Stimulated activated CD4-positive, alpha-beta T cell treated with anti-CD3 and anti-CD28 coated beads, Interleukin-2, amount 100 ng/mL, for 24 hours (primary cell): ENCODE measurements at regions not wholly inside any gene's neighbourhood (a gene's known extent, or its start where the extent isn't known, plus 50 kb on each side); places are given as distances from the start of the nearest gene placed in this dataset.
"Not testable (repeated sequence)": the region's sequence is repeated elsewhere in the genome, so short reads cannot be mapped to it uniquely, and the experiment has no call there.

ENCODE experiments used
- DNase-seq, 2 donors: peaks; one replicate each; pipeline ENCODE4 v3.0.0-alpha.2; 2020

- DNase-seq, result no peak
Measured at GRCh38 chr16:9661336-9662017, 520.8 kb downstream of the GRIN2A start.

- DNase-seq, result no peak
Measured at GRCh38 chr16:9663588-9663987, 518.6 kb downstream of the GRIN2A start.

DNA sequence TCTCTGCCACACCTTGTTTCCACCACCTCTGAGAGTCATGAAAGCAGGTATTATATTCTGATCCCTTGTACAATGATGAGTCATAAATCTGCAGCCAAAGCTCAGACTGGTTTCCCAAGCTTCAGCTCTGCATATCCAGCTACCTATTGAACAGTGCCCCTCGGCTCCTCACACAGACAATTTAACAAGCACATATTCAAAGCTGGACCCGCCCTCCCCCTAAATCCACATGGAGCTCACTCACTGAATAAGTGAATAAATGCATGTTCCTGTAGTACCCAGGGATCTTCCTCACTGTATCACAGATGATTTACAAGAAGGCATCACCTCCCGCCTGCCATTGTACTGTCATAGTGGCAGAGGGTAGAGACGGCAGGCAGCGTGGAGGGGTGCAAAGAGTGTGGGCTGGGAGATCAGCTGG lies 516.4 kb downstream of the GRIN2A start:
- DNase-seq, result no peak

- no peak for DNase-seq
Measured at GRCh38 chr16:9666834-9667480, 515.3 kb downstream of the GRIN2A start.

DNA sequence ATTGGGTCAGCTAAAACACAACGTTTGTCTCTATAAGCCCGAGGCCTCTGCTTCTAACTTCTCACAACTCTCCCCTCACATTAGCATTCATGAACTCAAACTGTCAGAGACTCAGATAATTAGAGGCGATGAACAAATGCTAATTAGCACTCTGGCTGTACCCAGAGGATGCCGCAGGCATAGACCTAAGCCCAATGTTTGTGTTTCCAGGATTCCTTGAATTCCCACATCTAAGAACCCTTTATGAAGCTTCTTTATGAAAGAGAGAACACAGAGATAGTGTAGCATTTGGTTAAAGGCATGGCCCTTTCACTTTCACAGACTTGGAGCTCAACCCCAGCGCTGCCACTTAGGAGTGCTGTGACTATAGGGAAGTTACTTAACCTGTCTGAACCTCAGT lies 512.2 kb downstream of the GRIN2A start:
- DNase-seq, result no peak

DNA sequence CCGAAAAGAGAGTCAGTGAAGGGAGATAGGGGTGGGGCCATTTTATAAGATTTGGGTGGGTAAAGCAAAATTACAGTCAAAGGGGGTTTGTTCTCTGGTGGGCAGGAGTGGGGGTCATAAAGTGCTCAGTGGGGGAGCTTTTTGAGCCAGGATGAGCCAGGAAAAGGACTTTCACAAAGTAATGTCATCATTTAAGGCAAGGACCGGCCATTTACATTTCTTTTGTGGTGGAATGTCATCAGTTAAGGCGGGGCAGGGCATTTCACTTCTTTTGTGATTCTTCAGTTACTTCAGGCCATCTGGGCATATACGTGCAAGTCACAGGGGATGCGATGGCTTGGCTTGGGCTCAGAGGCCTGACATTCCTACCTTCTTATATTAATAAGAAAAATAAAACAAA lies 511.6 kb downstream of the GRIN2A start:
- not testable (repeated sequence) for DNase-seq

GRCh38 chr16:9676560-9677300 lies 505.5 kb downstream of the GRIN2A start:
- not testable (repeated sequence) for DNase-seq

- DNase-seq, result no peak
Measured at GRCh38 chr16:9677301-9677653, 505.0 kb downstream of the GRIN2A start.

- no peak for DNase-seq
Measured at GRCh38 chr16:9679213-9679767, 502.9 kb downstream of the GRIN2A start.

DNA sequence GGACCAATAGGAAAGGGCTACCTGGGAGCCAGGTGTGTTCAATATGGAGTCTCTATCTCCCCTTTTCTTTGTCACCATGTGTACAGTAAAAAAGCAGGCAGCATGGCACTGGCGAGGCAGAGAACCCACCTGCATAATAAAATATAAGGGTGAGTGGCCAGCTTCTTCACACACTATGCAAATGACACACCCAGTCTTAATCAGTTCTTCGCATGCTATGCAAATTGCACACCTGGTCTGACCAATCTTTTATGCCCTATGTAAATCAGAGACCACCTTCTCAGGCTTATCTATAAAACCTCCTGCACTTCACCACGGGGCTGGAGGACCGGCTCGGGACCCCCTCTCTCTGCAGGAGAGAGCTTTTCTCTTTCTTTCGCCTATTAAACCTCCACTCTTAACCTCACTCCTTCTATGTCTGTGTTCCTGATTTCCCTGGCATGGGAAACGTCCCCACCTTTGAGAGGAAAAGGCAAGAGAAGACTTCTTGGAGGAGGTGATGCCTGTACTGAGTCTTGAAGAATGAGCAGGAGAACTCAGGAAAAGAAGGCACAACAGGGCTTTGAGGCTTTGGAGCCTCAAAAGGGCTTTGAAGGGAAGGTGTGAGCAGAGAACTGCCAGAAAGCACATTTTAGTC lies 502.1 kb downstream of the GRIN2A start:
- no peak for DNase-seq

DNA sequence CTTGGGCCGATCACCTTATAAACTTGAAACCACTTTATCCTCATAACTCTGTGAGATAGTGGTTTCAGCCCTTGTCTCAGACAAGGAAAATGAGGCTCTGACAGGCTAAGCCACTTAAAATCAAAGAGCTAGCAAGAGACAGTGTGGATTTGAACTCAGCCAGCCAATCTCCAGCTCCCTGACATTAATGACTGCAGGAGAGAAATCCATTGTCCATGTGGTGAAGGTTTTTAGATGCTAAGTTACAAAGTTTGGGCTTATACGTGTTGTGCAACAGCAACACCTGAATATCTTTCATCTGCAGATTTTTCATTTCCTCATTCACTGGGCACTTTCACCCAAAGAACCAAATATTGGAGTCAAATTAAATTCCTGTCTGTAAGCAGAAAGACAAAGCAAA lies 501.3 kb downstream of the GRIN2A start:
- no peak for DNase-seq

DNA sequence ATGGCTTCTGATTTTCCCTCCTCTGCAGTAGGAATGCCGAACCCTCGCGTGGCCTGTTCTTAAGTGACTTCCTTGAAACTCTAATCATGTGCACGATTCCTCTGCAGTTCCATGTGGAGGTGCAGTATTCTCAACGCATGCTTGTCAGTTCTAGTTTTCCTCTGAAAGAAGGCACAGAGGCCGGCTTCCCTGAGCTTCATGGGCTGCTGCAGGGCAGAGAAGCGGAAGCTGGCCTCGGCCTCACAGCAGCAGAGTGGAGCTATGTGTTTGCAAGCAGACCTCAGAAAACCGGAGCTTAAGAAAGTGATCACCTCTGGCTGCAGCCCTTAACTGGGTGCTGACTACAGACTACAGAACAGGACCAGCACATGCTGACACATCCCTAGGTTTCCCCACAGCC lies 500.7 kb downstream of the GRIN2A start:
- no peak for DNase-seq

GRCh38 chr16:9682320-9682719 lies 499.9 kb downstream of the GRIN2A start:
- no peak for DNase-seq

DNA sequence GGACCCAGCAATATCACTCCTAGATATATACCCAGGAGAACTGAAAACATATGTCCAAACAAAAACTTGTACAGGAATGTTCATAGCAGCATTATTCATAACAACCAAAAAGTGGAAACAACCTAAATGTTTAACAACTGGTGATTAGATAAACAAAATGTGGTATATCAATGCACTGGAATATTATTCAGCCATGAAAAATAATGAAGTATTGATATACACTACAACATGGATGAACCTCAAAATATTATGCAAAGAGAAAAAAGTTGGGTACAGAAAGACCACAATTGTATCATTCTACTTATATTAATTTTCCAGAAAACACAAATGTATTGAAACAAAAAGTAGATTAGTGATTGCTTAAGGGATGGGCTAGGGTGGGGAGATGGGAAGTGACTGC lies 498.6 kb downstream of the GRIN2A start:
- no peak for DNase-seq

GRCh38 chr16:9687737-9688319 lies 494.4 kb downstream of the GRIN2A start:
- no peak for DNase-seq

- DNase-seq, result no peak
Measured at GRCh38 chr16:9689597-9689996, 492.6 kb downstream of the GRIN2A start.

- no peak for DNase-seq
Measured at GRCh38 chr16:9695152-9695551, 487.1 kb downstream of the GRIN2A start.
